ENCODE measurements at regions not wholly inside any gene's neighbourhood (a gene's known extent, or its start where the extent isn't known, plus 50 kb on each side); places are given as distances from the start of the nearest gene placed in this dataset.
"Not testable (repeated sequence)": the region's sequence is repeated elsewhere in the genome, so short reads cannot be mapped to it uniquely, and the experiment has no call there.

DNA sequence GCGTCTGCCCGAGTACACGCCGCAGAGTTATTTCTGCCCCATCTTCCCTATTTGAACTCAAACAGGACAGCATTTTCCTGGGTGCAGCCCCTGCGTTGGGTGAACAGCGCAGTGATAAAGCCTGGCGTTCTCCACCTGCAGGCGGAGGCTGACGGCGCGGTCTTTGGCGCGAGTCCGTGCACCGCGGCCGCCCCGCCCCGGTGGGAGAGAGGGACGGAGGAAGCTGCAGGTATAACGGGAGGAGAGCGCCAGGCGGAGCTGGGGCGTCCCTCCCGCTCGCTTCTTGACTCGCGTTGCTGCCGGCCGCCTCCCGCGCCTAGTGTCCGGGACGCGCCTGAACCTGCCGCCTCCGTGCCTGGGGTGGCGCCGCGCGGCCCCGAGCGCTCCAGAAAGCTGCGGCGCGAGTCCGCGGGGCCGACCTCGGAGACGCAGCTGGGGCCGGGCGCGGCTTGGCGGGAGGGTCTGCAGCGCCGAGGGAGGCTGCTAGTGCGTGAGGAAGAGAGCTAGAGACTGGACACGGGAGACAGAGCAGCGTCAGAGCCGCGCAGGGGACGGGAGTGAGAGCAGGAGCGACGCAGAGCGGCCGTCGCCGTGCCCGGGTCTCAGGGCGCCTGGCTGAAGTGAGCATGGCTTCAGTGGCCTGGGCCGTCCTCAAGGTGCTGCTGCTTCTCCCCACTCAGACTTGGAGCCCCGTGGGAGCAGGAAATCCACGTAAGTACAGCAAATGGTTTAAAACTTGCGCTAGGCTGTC is 140.7 kb downstream of the SPATA31A7 start:
- H3K4me3 ChIP-seq (replicated peaks in 1 of 2; ENCODE audit: low read depth in 2 of 2, low read length in 2 of 2) = peak overlapping the region in 1 of 2 donors; percentile 15
- not testable (repeated sequence) for DNase-seq (ENCODE audit: low read depth in 2 of 2)

DNA sequence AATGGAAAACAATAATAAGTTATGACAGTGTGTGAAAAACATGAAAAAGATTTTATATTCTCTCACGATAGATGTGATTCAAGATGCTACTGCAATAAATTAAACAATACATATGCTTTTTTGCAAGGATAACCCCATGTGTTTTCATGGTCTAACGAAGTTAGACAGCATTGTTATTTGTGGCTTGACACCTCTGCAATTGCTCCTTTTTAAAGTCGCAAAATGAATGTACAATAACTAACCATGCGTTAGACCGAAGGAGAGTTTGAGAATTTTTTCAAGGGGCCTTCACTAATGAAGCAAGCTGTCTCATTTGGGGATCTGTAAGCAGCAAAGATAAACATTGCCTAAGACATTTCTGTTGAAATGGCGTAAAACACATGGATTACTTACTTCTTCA is 167.1 kb downstream of the SPATA31A7 start:
- H3K4me3 ChIP-seq (replicated peaks in 1 of 2; ENCODE audit: low read depth in 2 of 2, low read length in 2 of 2); DNase-seq (ENCODE audit: low read depth in 2 of 2): not testable (repeated sequence)

DNA sequence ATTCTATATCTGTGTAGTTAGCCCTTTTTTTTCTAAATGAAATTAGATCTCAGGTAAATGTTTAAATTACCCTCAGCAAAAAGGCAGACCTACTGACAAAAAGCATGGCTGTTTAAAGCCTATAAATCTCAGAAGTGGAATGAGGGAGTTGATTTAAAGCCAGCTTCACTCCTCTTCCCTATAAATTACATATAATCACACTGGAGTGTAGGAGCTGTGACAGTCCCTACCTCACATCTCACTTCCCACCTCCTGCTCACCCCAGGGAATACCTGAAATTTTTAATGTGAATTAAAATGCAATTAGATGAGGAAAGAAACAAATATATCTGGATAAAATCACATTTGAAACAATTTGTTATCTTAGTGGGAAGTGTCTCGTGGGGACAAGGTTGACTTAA is 184.6 kb downstream of the SPATA31A7 start:
- H3K4me3 ChIP-seq (replicated peaks in 1 of 2; ENCODE audit: low read depth in 2 of 2, low read length in 2 of 2); DNase-seq (ENCODE audit: low read depth in 2 of 2): not testable (repeated sequence)

DNA sequence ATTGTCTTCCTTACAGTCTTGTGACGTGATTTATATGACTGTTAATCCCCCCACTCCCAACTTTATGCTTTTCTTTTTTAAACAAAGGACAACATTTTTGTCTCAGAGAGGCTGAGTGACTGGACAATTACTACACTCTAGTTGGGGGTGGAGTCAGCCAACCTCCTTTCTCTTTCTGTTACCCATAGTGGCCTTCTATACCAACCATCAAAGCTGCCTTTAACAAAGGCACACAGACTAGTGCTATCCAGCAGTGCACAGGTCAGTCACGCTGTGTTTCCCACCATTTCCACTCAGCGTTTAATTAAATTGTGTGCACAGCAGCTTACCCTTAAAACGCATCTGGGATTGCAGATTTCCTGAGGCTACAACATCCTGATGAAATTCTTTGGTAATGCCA is 186.3 kb downstream of the SPATA31A7 start:
- DNase-seq (ENCODE audit: low read depth in 2 of 2) = not testable (repeated sequence)

DNA sequence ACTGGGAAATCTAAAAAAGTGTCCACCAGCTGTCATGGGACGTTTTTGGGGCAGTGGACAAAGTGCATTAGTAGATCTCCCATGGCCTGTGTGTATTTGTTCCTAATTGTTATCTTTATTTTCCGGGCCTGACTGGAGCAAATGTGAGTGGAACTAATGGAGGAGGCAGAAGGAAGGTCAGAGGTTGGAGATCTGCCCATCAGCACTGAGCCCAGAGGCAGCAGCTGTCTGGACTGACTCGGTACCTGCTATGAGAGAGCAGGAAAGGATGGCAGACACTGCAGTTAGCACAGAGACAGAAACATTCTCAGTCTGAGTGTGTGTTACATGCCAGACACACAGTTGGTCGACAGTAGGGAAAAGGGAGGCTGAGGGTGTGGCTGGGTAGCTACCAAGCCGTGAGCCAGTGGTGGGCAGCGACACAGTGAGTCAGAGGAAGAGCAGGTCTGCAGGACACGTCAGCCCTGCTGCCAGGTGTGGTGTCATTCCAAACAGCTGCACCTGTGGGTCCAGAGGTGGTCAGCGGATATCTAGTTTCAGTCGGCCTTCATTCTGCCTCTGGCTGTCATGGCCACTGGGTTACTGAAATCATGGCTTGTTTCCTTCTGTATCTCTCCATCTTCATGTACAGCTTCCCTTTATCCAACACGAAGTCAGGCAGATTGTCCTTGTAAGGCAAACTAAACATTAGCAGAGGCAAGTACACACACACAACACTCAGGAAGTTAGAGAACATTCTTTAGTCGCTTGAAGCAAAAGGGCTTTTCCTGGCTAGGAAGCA is 196.4 kb downstream of the SPATA31A7 start:
- DNase-seq (ENCODE audit: low read depth in 2 of 2); H3K4me3 ChIP-seq (replicated peaks in 1 of 2; ENCODE audit: low read depth in 2 of 2, low read length in 2 of 2): not testable (repeated sequence)

More for the DNA sequence above, 186.3 kb downstream of the SPATA31A7 start:
- not testable (repeated sequence) for H3K4me3 ChIP-seq (replicated peaks in 1 of 2; ENCODE audit: low read depth in 2 of 2, low read length in 2 of 2)

DNA sequence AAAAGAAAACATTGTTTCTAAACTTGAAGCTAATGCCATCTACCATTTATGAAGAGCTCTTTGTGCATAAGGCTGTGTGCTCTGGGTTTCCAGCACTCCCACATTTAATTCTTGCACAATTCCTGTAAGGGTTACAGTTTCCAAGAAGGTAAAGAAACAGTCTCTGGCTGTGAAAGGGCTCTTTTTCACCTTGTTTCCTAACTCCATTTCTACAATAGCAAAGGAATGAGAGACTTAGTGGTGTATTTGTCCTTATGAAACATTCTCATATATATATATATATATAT is 196.9 kb downstream of the SPATA31A7 start:
- H3K4me3 ChIP-seq (replicated peaks in 1 of 2; ENCODE audit: low read depth in 2 of 2, low read length in 2 of 2) = not testable (repeated sequence)

DNA sequence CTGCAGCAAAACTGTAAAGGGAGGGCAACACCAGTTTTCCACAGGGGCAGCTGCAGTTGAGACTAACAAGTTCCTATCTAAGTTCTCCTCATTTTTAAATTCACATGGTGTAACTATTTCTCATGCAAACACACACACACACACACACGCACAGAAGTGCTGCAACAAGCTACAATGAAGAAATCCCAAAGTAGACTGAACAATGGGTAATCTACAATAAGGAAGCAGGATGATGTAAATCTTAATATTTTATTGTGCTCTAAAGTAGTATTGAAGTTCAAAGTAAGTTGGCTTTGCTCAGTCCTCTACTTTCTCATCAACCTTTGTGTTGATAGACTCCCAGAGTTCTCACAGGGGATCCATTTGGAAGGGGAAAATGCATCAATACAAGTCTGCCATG is 212.9 kb downstream of the SPATA31A7 start:
- DNase-seq (ENCODE audit: low read depth in 2 of 2); H3K4me3 ChIP-seq (replicated peaks in 1 of 2; ENCODE audit: low read depth in 2 of 2, low read length in 2 of 2): not testable (repeated sequence)

More for the DNA sequence above, 196.9 kb downstream of the SPATA31A7 start:
- DNase-seq (ENCODE audit: low read depth in 2 of 2) = not testable (repeated sequence)

DNA sequence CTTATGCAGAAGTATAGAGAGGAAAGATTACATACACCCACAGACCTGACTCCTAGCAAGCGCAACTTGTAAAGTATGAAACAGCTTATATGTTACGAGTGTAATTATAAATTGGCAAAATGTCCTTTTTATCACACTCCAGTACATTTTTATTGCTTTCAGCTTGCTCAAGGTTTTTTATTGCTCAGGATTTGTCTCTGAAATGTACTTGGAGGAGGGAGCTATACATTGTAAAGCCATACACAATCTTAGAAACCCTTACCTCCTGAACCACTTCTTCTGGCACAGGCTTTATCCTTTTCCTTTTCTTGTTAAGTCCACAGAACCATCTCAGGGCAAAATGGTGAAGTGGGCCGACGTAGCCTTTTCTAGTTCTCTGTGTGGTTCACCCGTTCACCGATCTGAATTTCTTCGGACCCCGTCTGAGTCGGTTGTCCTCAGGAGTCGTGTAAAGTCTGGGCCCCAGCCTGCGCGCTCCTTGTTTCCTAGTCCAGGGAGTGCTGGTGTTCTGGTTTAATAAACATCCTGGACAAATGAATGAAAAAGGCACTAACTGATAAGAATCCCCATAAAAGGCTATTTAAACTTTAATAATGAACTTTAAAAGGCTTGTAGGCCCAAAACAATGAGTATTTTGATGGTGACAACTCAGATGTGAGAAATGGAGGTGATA is 222.2 kb downstream of the SPATA31A7 start:
- not testable (repeated sequence) for DNase-seq (ENCODE audit: low read depth in 2 of 2); H3K4me3 ChIP-seq (replicated peaks in 1 of 2; ENCODE audit: low read depth in 2 of 2, low read length in 2 of 2)

DNA sequence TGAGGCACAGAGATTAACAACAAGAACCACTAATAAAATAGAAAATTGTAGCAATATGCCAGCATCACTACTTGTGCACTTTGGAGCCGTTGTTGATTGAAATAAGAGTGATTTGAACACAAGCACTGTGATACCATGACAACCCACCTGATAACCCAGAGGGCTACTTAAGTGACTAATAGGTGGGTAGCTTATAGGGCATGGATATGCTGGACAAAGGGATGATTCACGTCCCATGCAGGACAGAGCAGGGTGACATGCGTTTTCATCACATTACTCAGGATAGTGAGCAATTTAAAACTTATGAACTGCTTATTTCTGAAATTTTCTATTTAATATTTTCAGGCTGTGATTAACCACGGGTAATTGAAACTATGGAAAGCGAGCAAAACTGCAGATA is 222.9 kb downstream of the SPATA31A7 start:
- not testable (repeated sequence) for DNase-seq (ENCODE audit: low read depth in 2 of 2); H3K4me3 ChIP-seq (replicated peaks in 1 of 2; ENCODE audit: low read depth in 2 of 2, low read length in 2 of 2)

DNA sequence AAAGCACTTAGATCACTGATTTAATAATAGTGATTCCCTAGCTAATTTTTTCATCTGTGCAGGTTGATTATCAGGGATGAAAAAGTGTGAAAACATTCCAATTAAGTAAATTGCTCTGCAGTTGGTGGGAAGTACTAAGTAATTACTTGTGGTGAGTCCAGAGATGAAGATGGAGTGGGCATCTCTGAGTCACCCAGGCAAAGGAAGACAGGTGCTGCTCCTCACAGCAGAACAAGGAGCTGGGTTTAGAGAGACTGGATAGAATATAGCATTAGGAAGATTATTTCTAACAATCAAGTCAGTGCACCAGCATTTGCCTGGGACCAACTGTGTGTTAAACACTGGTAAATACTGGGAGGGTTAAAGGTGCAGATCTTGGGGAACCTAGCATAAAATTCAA is 228.3 kb downstream of the SPATA31A7 start:
- not testable (repeated sequence) for H3K4me3 ChIP-seq (replicated peaks in 1 of 2; ENCODE audit: low read depth in 2 of 2, low read length in 2 of 2); DNase-seq (ENCODE audit: low read depth in 2 of 2)

DNA sequence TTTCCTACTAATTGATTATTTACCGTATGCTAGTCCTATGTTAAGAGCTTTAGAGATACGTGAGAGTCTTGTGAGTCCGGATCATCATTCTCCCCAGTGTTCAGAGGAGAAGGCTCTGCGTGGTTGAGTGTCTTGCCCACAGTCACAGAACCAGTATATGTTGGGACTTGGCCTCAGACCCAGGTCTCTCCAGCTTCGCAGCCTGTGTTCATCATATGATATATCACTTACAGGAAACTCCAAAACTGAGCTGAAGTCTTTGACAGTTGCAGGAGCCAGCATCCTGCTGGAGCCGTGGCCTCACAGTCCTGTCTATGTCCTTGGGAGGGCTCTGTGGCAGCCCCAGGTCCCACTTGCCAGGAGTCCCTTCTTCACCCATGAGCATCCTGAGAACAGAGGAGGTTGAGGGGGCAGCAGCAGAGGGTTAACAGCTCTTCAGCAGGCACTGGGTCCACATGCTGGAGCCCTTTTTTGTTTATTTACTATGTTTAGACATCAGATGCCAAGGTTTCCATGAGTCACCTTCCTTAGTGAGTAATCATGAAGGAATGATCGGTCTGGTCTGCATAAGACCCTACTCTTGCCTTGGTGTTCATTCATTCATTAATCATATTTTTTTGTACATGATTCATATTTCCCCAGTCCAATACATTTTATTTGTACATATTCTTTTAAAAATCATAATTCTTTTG is 230.6 kb downstream of the SPATA31A7 start:
- H3K4me3 ChIP-seq (replicated peaks in 1 of 2; ENCODE audit: low read depth in 2 of 2, low read length in 2 of 2); DNase-seq (ENCODE audit: low read depth in 2 of 2): not testable (repeated sequence)

DNA sequence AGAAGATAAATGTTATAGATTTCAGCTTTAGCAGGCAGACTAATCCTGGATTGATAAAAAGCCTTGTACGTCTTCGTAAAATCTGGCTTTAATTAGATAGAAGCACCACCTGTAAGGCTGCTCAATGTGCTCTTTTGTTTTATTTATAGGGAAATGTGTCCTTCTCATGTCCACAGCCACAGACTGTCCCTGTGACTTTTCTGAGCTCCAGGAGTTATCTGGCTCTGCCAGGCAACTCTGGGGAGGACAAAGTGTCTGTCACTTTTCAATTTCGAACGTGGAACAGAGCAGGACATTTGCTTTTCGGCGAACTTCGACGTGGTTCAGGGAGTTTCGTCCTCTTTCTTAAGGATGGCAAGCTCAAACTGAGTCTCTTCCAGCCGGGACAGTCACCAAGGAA is 257.4 kb downstream of the SPATA31A7 start:
- DNase-seq (ENCODE audit: low read depth in 2 of 2); H3K4me3 ChIP-seq (replicated peaks in 1 of 2; ENCODE audit: low read depth in 2 of 2, low read length in 2 of 2): not testable (repeated sequence)

DNA sequence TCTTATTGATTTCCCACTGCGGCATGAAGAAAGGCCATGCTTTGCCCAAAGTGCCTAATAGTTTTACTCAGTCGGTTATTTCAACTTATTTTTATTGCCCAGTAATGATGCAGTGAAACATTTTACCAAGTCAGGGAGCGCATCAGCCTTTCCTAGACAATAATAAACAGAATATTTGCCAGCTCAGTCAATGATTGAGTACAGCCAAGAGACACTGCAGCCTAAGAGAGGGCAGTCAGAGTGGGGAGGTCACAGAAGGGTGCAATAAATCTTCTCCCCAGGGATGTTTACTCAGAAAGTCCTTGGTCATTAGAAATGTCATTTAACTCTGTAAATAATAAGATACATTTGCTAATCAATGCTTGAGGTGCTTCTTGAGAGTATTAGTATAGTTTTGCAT is 271.0 kb downstream of the SPATA31A7 start:
- not testable (repeated sequence) for DNase-seq (ENCODE audit: low read depth in 2 of 2)

More for the DNA sequence above, 271.0 kb downstream of the SPATA31A7 start:
- not testable (repeated sequence) for H3K4me3 ChIP-seq (replicated peaks in 1 of 2; ENCODE audit: low read depth in 2 of 2, low read length in 2 of 2)

Data from cardiac fibroblast (primary cell).